ENCODE measurements at regions not wholly inside any gene's neighbourhood (a gene's known extent, or its start where the extent isn't known, plus 50 kb on each side); places are given as distances from the start of the nearest gene placed in this dataset.

DNA sequence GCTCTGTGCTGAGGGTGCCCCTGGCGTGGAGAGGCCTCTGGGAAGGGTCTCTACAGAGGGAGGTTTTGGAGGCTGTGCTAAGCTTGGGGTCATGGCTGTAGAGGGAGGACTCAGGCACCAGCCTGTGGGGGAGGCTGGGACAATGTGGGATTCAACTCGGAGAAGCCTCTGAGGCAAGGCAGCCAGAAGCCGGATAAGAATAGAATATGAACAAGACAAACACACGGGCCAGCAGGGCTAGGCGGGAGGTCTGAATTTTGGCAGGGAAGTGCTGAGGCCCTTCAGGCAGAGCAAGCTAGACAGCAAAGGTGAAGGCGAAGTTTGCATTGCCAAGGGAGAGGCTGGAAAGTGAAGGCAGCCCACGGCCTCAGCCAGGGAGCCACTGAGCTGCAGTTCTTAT is 612.1 kb upstream of the NR2F2 start:
- Histone ChIP-seq H3K4me3 (ENCODE audit: low read depth, low read length) (no peak overlapping the region), H3K27me3 (ENCODE audit: control insufficient read depth, insufficient read depth, low read length) (no peaks in the 10 kb centered on the region), H3K36me3 (ENCODE audit: control insufficient read depth, insufficient read depth, low read length) (no peaks in the 10 kb centered on the region), H3K4me1 (ENCODE audit: control insufficient read depth, insufficient read depth, low read length) (peaks cover 7% of the 10 kb centered on the region; the same call in 1 of the 2 replicates), H3K27ac (ENCODE audit: low read depth, low read length) (no peak overlapping the region), H3K9ac (ENCODE audit: low read depth, low read length) (no peak overlapping the region), H3K9me3 (ENCODE audit: control insufficient read depth, insufficient read depth, low read length) (no peaks in the 10 kb centered on the region)

DNA sequence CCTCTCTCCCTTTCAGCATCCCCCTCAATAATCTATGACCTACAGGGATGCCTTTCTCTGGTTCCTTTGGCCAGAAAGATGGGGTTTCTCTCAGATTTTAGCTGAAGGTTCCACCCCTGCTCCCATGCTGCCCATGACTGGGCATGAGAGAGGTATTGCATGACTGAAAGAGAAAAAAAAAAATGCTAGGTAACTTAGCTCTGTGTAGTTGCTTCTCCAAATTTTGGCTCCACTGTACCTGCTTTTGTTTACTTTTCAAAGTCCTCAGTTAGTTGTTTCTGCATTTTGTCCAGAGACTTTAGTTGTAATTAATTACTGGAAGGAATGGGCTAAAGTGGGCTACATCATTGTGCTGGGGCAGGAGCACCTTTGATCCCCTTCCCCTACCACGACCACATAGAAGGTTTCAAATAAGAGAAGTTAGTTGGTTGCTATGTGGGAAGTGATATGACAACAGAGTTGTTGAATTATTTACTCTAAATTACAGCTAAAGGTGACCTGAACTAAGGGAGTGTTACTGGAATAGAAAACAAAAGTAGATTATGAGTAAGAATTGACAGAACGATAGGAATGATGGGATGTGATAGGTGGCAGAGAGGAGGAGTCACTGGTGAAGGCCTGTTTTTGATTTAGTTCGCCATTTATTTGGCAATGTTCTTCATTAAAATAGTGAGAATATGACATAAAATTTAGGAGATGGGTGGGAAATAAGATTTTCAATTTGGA is 605.4 kb upstream of the NR2F2 start:
- no peak overlapping the region for H3K27ac ChIP-seq (ENCODE audit: low read depth, low read length)
- no peak overlapping the region for H3K9ac ChIP-seq (ENCODE audit: low read depth, low read length)
- no peaks in the 10 kb centered on the region for H3K9me3 ChIP-seq (ENCODE audit: control insufficient read depth, insufficient read depth, low read length)
- H3K36me3 ChIP-seq (ENCODE audit: control insufficient read depth, insufficient read depth, low read length), result no peaks in the 10 kb centered on the region
- no peak overlapping the region for H3K4me3 ChIP-seq (ENCODE audit: low read depth, low read length)
- H3K4me1 ChIP-seq (ENCODE audit: control insufficient read depth, insufficient read depth, low read length), result no peaks in the 10 kb centered on the region
- no peaks in the 10 kb centered on the region for H3K27me3 ChIP-seq (ENCODE audit: control insufficient read depth, insufficient read depth, low read length)

DNA sequence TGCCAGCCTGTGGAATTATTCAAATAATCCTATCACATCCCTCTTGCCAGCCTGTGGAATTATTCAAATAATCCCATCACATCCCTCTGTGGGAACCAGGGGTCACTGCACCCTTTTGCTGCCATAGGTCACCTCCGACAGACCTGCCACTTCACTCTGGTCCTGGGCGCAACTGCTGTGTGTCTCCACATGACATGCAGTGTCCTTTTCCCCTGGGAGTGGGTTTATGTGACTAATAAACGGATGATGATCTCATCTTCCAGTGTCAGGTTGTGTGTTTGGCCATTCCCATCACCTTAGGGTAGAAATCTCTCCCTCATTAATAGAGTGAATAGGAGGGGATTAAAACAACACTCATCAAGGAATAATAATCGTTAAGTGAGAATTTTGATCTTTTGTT is 603.6 kb upstream of the NR2F2 start:
- no peaks in the 10 kb centered on the region for H3K9me3 ChIP-seq (ENCODE audit: control insufficient read depth, insufficient read depth, low read length)

DNA sequence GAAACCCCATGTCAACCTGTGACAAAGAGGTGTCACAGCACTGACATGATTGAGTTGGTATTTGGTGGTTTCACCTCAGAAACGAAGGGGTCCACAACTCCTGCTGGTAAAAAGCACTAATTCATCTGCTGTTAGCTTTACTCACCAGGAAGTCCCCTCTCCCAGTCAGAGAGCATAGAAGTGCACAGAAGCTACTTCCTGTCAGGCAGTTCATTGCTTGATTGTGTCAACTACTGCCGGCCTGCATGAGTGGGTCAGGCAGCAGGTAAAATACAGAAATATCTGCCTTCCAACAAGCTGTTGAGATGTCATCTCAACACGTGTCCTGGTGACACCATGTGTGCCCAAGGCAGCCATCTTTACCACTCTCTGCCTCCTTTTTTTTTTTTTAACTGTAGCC is 596.6 kb upstream of the NR2F2 start:
- peaks cover 8% of the 10 kb centered on the region for H3K4me1 ChIP-seq (ENCODE audit: control insufficient read depth, insufficient read depth, low read length)
- H3K4me3 ChIP-seq (ENCODE audit: low read depth, low read length), result no peak overlapping the region
- no peak overlapping the region for H3K27ac ChIP-seq (ENCODE audit: low read depth, low read length)
- H3K27me3 ChIP-seq (ENCODE audit: control insufficient read depth, insufficient read depth, low read length), result no peaks in the 10 kb centered on the region
- H3K36me3 ChIP-seq (ENCODE audit: control insufficient read depth, insufficient read depth, low read length), result no peaks in the 10 kb centered on the region
- H3K9me3 ChIP-seq (ENCODE audit: control insufficient read depth, insufficient read depth, low read length), result no peaks in the 10 kb centered on the region
- H3K9ac ChIP-seq (ENCODE audit: low read depth, low read length), result no peak overlapping the region

More for the DNA sequence above, 603.6 kb upstream of the NR2F2 start:
- no peaks in the 10 kb centered on the region for H3K27me3 ChIP-seq (ENCODE audit: control insufficient read depth, insufficient read depth, low read length)
- no peak overlapping the region for H3K27ac ChIP-seq (ENCODE audit: low read depth, low read length)
- no peaks in the 10 kb centered on the region for H3K36me3 ChIP-seq (ENCODE audit: control insufficient read depth, insufficient read depth, low read length)
- H3K9ac ChIP-seq (ENCODE audit: low read depth, low read length), result no peak overlapping the region
- no peak overlapping the region for H3K4me3 ChIP-seq (ENCODE audit: low read depth, low read length)
- H3K4me1 ChIP-seq (ENCODE audit: control insufficient read depth, insufficient read depth, low read length), result no peaks in the 10 kb centered on the region

DNA sequence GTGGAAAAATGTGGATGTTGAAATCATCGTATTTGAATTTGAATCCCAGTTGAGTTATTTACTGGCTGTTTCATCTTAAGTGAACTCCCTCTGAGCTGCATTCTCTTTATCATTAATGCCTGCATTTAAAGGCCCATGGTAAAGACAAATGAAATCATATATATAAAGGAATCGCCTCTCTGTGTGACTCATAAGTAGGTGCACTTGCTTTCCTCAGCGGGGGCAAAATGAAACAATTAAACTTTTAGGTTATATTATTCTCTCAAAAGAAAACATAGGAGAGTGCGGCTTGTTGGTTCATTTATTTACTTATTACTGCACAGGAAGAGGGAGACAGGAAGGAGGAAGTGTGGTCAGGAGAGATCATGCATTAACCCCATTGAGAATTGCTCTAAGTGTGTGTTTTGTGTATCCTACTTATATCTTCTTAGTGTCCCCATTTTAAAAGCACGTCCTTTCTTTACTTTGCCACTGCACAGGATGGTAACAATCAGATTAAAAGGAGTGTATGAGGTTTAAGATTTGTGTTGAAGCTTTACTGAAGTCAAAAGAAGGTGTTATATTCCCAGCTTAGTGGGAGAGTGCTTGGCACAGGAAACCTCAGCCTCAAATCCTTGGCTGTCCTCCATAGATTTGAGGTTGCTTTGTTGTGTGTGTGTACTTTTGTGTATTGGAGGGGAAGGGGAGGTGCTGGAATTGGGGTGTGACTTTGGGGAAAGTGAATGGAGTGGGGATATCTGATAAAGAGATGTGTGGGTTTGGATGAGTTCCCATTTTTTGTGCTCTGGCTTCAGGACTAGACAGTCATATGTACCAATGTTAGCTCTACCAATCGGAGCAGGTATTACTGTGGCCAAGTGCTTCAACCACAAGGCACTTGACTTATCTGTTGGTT is 595.8 kb upstream of the NR2F2 start:
- Histone ChIP-seq H3K27me3 (ENCODE audit: control insufficient read depth, insufficient read depth, low read length) (no peaks in the 10 kb centered on the region), H3K4me3 (ENCODE audit: low read depth, low read length) (no peak overlapping the region), H3K9me3 (ENCODE audit: control insufficient read depth, insufficient read depth, low read length) (no peaks in the 10 kb centered on the region), H3K27ac (ENCODE audit: low read depth, low read length) (no peak overlapping the region), H3K9ac (ENCODE audit: low read depth, low read length) (no peak overlapping the region), H3K36me3 (ENCODE audit: control insufficient read depth, insufficient read depth, low read length) (no peaks in the 10 kb centered on the region), H3K4me1 (ENCODE audit: control insufficient read depth, insufficient read depth, low read length) (peaks cover 8% of the 10 kb centered on the region)

DNA sequence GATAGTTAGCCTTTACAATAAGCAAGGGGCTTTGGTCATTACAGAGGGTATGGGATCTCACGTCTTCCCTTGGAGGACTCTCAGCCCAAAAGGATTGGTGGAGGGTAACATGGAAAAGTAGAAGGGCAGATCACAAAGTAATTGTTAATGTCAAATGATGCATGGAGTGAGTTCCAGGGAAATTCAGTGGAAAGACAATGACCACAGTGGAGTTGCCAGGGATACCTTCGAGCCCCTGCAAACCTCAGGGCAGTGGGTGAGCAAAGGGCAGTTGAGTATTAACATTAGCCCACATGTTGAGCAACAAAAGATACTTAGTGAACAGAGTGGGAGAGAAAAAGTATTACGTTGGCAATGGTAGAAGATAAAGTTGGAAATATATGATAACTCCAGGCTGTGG is 593.4 kb upstream of the NR2F2 start:
- Histone ChIP-seq H3K9ac (ENCODE audit: low read depth, low read length) (no peak overlapping the region), H3K4me3 (ENCODE audit: low read depth, low read length) (no peak overlapping the region), H3K9me3 (ENCODE audit: control insufficient read depth, insufficient read depth, low read length) (no peaks in the 10 kb centered on the region), H3K27me3 (ENCODE audit: control insufficient read depth, insufficient read depth, low read length) (no peaks in the 10 kb centered on the region), H3K4me1 (ENCODE audit: control insufficient read depth, insufficient read depth, low read length) (peaks cover 8% of the 10 kb centered on the region), H3K27ac (ENCODE audit: low read depth, low read length) (no peak overlapping the region), H3K36me3 (ENCODE audit: control insufficient read depth, insufficient read depth, low read length) (no peaks in the 10 kb centered on the region)

DNA sequence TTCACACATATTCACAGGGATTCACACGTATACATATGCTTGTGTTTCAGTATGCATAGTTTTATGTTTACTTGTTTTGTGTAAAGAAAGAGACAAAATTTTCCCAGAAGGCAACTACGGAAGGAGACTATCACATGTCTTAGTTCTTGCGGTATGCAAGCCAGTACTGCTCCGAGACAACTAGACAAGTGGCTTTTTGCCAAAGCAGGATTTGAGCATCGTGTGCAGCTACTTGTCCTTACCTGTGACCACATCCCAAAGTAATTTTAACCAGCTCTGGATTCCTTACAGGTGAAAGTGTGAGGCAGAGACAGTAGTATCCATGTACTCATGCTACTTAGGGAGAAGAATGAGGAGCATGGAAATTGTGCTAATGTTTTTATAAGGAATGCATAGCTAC is 591.4 kb upstream of the NR2F2 start:
- Histone ChIP-seq H3K4me3 (ENCODE audit: low read depth, low read length) (no peak overlapping the region), H3K9ac (ENCODE audit: low read depth, low read length) (no peak overlapping the region), H3K27me3 (ENCODE audit: control insufficient read depth, insufficient read depth, low read length) (no peaks in the 10 kb centered on the region), H3K9me3 (ENCODE audit: control insufficient read depth, insufficient read depth, low read length) (no peaks in the 10 kb centered on the region), H3K4me1 (ENCODE audit: control insufficient read depth, insufficient read depth, low read length) (peaks cover 4% of the 10 kb centered on the region), H3K27ac (ENCODE audit: low read depth, low read length) (no peak overlapping the region), H3K36me3 (ENCODE audit: control insufficient read depth, insufficient read depth, low read length) (no peaks in the 10 kb centered on the region)

DNA sequence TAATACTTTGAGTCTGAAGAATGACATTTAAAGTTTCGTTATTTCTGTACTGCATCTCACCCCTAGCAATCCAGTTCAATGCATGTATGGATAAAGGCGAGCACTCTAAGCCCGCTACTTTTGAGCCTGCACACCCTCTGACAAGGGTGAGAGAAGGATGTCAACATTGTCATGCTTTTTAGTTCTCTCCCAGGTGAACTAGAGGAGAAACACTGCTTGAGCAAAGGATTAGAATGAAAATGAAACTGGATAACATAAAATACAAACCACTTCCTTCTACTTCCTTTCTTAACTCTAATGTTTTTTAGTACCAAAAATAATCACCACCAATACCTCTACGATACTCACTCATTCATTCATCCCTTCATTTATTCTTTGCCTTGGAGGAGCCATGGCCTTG is 588.7 kb upstream of the NR2F2 start:
- Histone ChIP-seq H3K9ac (ENCODE audit: low read depth, low read length) (no peak overlapping the region), H3K36me3 (ENCODE audit: control insufficient read depth, insufficient read depth, low read length) (no peaks in the 10 kb centered on the region)

DNA sequence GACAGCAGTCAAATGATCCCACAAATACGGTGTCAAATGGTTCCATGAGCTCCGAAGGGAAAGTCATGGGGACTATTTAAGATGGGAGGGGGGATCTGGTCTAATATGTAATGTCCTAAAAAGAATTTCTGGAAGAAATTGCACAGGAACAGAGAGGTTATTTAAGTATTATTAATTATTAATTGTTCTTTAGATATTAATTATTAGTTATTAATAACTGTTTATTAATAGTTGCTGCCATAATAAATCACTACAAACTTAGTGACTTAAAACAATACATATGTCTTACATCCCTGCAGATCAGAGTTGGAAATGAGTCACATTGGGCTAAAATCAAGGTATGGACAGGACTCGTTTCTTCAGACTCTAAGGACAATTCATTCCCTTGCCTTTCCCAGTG is 588.2 kb upstream of the NR2F2 start:
- Histone ChIP-seq H3K27ac (ENCODE audit: low read depth, low read length) (no peak overlapping the region), H3K9me3 (ENCODE audit: control insufficient read depth, insufficient read depth, low read length) (no peaks in the 10 kb centered on the region), H3K4me3 (ENCODE audit: low read depth, low read length) (no peak overlapping the region), H3K9ac (ENCODE audit: low read depth, low read length) (no peak overlapping the region), H3K27me3 (ENCODE audit: control insufficient read depth, insufficient read depth, low read length) (no peaks in the 10 kb centered on the region), H3K36me3 (ENCODE audit: control insufficient read depth, insufficient read depth, low read length) (no peaks in the 10 kb centered on the region), H3K4me1 (ENCODE audit: control insufficient read depth, insufficient read depth, low read length) (no peaks in the 10 kb centered on the region)

More for the DNA sequence above, 588.7 kb upstream of the NR2F2 start:
- Histone ChIP-seq H3K27ac (ENCODE audit: low read depth, low read length) (no peak overlapping the region), H3K4me3 (ENCODE audit: low read depth, low read length) (no peak overlapping the region), H3K9me3 (ENCODE audit: control insufficient read depth, insufficient read depth, low read length) (no peaks in the 10 kb centered on the region), H3K4me1 (ENCODE audit: control insufficient read depth, insufficient read depth, low read length) (no peaks in the 10 kb centered on the region), H3K27me3 (ENCODE audit: control insufficient read depth, insufficient read depth, low read length) (no peaks in the 10 kb centered on the region)

DNA sequence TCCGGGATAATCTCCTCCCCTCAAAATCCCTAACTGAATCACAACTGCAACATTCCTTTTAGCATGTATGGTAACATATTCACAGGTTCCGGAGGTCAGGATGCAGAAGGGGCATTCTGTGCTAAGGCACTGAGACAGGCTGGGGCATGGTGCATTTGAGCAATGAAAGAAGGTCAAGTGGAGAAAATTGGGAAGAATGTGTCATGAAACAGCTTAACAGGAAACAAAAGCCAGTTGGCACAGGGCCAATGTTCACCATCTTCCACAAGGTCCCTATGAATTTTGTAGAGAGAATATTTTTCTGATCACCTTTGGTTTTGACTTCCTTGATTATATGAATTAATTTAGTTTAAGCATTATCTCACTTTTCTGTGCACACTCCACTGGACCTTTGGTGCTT is 587.7 kb upstream of the NR2F2 start:
- H3K9me3 ChIP-seq (ENCODE audit: control insufficient read depth, insufficient read depth, low read length), result no peaks in the 10 kb centered on the region

DNA sequence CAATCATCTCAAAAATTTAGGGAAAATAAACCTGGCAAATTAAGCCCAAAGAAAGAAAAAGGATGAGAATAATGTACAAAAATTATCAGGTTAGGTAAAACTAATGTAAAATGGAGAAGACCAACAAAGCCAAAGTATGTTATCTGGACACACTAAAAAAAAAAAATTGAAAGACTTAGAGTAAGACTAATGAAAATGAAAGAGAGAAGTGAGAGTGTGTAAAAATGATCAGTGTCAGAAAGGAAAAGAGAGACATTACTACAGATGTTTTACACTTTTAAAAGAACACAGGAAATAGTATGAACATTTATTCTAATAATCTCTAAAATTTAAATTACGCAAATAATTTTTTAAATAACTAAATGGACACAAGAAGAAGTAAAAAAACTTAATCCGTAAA is 573.3 kb upstream of the NR2F2 start:
- no peaks in the 10 kb centered on the region for H3K9me3 ChIP-seq (ENCODE audit: control insufficient read depth, insufficient read depth, low read length)
- no peaks in the 10 kb centered on the region for H3K36me3 ChIP-seq (ENCODE audit: control insufficient read depth, insufficient read depth, low read length)
- no peaks in the 10 kb centered on the region; the same call in 1 of the 2 replicates for H3K27me3 ChIP-seq (ENCODE audit: control insufficient read depth, insufficient read depth, low read length)
- H3K9ac ChIP-seq (ENCODE audit: low read depth, low read length), result no peak overlapping the region
- no peak overlapping the region for H3K27ac ChIP-seq (ENCODE audit: low read depth, low read length)
- H3K4me1 ChIP-seq (ENCODE audit: control insufficient read depth, insufficient read depth, low read length), result peaks cover 12% of the 10 kb centered on the region; the same call in 1 of the 2 replicates
- H3K4me3 ChIP-seq (ENCODE audit: low read depth, low read length), result no peak overlapping the region

More for the DNA sequence above, 587.7 kb upstream of the NR2F2 start:
- H3K4me1 ChIP-seq (ENCODE audit: control insufficient read depth, insufficient read depth, low read length), result no peaks in the 10 kb centered on the region
- no peak overlapping the region for H3K9ac ChIP-seq (ENCODE audit: low read depth, low read length)
- no peak overlapping the region for H3K27ac ChIP-seq (ENCODE audit: low read depth, low read length)
- no peak overlapping the region for H3K4me3 ChIP-seq (ENCODE audit: low read depth, low read length)
- no peaks in the 10 kb centered on the region for H3K36me3 ChIP-seq (ENCODE audit: control insufficient read depth, insufficient read depth, low read length)
- H3K27me3 ChIP-seq (ENCODE audit: control insufficient read depth, insufficient read depth, low read length), result no peaks in the 10 kb centered on the region
